Spleen (tissue), 7 donors: ENCODE measurements at regions not wholly inside any gene's neighbourhood (a gene's known extent, or its start where the extent isn't known, plus 50 kb on each side); places are given as distances from the start of the nearest gene placed in this dataset.

Experiments
- CTCF ChIP-seq, 11 experiments: fragments of 200-600 bp in 7 of 11; fragments of 450-650 bp in 4 of 11; sonication (generic) in 4 of 11; IDR thresholded peaks in 8 of 11; conservative IDR thresholded peaks in 3 of 11; 1 replicate in 7 of 11; 2 replicates in 4 of 11; pipeline versions ENCODE4 v1.4.0 to v1.8.0; 2016 to 2021; ENCODE audit warnings: antibody characterized with exemption in 11 of 11, inconsistent platforms in 4 of 11, mild to moderate bottlenecking in 1 of 11
- POLR2A ChIP-seq, 3 donors: fragments of 450-650 bp; IDR thresholded peaks; one replicate each; pipeline ENCODE4 v1.5.1; 2017; ENCODE audit warnings: antibody characterized with exemption in 3 of 3, mild to moderate bottlenecking in 1 of 3
- donor health status: DM: no; HTN: no; CAD: no; lungs with moderate emphysema.
- donor health status: DM: no; HTN: no; CAD: no.
- donor health status: DM: no; HTN: no; CAD: no.

- TF ChIP-seq CTCF (IDR thresholded peaks at IDR 0.05 in 8 of 11, conservative IDR thresholded peaks at IDR 0.05 in 3 of 11) (no peak), POLR2A (IDR thresholded peaks at IDR 0.05) (no peak)
Observed at GRCh38 chr5:18078157-18078556, 443.9 kb downstream of the TAF11L14 start.
